ENCODE measurements at regions not wholly inside any gene's neighbourhood (a gene's known extent, or its start where the extent isn't known, plus 50 kb on each side); places are given as distances from the start of the nearest gene placed in this dataset.
A peak's percentile ranks its signal among the peaks of the same experiment; 100 is the strongest.

- WGBS, 2 donors, result 87 to 93% methylated on average over 7 to 9 of the region's 9 CpGs
- no peak for TF ChIP-seq POLR2A (IDR thresholded peaks at IDR 0.05)
- intact Hi-C loops (cut with DNase I; ENCODE audit: low total_unique reads), result no loop called here
- Histone ChIP-seq H3K9me3 (no peaks in the 10 kb centered on the region), H3K4me3 (no peak overlapping the region), H3K27ac (no peak overlapping the region), H3K27me3 (no peaks in the 10 kb centered on the region), H3K36me3 (ENCODE audit: low read depth, missing control alignments) (no peaks in the 10 kb centered on the region), H3K4me1 (no peaks in the 10 kb centered on the region)
- DNase-seq, result no peak
These were observed 268.5 kb upstream of the HDAC4 start for GRCh38 chr2:239669181-239669898.

- WGBS, 2 donors, result 95 to 98% methylated on average over 3 of the region's 3 CpGs
These were observed 267.8 kb upstream of the HDAC4 start for GRCh38 chr2:239668651-239669050.

GRCh38 chr2:239668042-239668441, 267.2 kb upstream of the HDAC4 start:
- no peak overlapping the region for H3K27ac ChIP-seq
- H3K9me3 ChIP-seq, result no peaks in the 10 kb centered on the region
- H3K4me3 ChIP-seq, result no peak overlapping the region
- WGBS, 2 donors, result 65 to 77% methylated on average over 5 to 8 of the region's 8 CpGs
- TF ChIP-seq CTCF (IDR thresholded peaks at IDR 0.05) (no peak), POLR2A (IDR thresholded peaks at IDR 0.05) (no peak)
- peak; percentile 4 for DNase-seq
- intact Hi-C loops (cut with DNase I; ENCODE audit: low total_unique reads), result no loop called here
- no peaks in the 10 kb centered on the region for H3K4me1 ChIP-seq
- no peaks in the 10 kb centered on the region for H3K27me3 ChIP-seq
- H3K36me3 ChIP-seq (ENCODE audit: low read depth, missing control alignments), result no peaks in the 10 kb centered on the region

More at GRCh38 chr2:239668651-239669050, 267.8 kb upstream of the HDAC4 start:
- no peak overlapping the region for H3K4me3 ChIP-seq
- H3K27me3 ChIP-seq, result no peaks in the 10 kb centered on the region
- TF ChIP-seq CTCF (IDR thresholded peaks at IDR 0.05) (no peak), POLR2A (IDR thresholded peaks at IDR 0.05) (no peak)
- DNase-seq, result no peak
- H3K36me3 ChIP-seq (ENCODE audit: low read depth, missing control alignments), result no peaks in the 10 kb centered on the region
- intact Hi-C loops (cut with DNase I; ENCODE audit: low total_unique reads), result no loop called here
- H3K4me1 ChIP-seq, result no peaks in the 10 kb centered on the region
- no peaks in the 10 kb centered on the region for H3K9me3 ChIP-seq
- H3K27ac ChIP-seq, result no peak overlapping the region

GRCh38 chr2:239667431-239667985, 266.7 kb upstream of the HDAC4 start:
- Histone ChIP-seq H3K36me3 (ENCODE audit: low read depth, missing control alignments) (no peaks in the 10 kb centered on the region), H3K4me3 (no peak overlapping the region), H3K27me3 (no peaks in the 10 kb centered on the region), H3K27ac (no peak overlapping the region), H3K4me1 (peaks cover under 1% of the 10 kb centered on the region), H3K9me3 (no peaks in the 10 kb centered on the region)
- intact Hi-C loops (cut with DNase I; ENCODE audit: low total_unique reads), result no loop called here
- DNase-seq, result peak; percentile 7
- TF ChIP-seq POLR2A (IDR thresholded peaks at IDR 0.05), result no peak
- no peak for TF ChIP-seq CTCF (IDR thresholded peaks at IDR 0.05)
- WGBS, 2 donors, result 76 to 82% methylated on average over 10 of the region's 10 CpGs

- intact Hi-C loops (cut with DNase I; ENCODE audit: low total_unique reads), result no loop called here
- no peak overlapping the region for H3K4me3 ChIP-seq
- H3K27me3 ChIP-seq, result no peaks in the 10 kb centered on the region
- peaks cover 6% of the 10 kb centered on the region for H3K4me1 ChIP-seq
- no peak for TF ChIP-seq CTCF (IDR thresholded peaks at IDR 0.05)
- no peak for TF ChIP-seq POLR2A (IDR thresholded peaks at IDR 0.05)
- H3K27ac ChIP-seq, result no peak overlapping the region
- 68 to 75% methylated on average over 10 to 11 of the region's 11 CpGs for WGBS, 2 donors
- peak; percentile 19 for DNase-seq
- H3K36me3 ChIP-seq (ENCODE audit: low read depth, missing control alignments), result no peaks in the 10 kb centered on the region
- no peaks in the 10 kb centered on the region for H3K9me3 ChIP-seq
These were observed 266.1 kb upstream of the HDAC4 start for GRCh38 chr2:239666855-239667376.

All from testis (tissue), 2 donors.